Endothelial cell of umbilical vein (primary cell): ENCODE measurements at regions not wholly inside any gene's neighbourhood (a gene's known extent, or its start where the extent isn't known, plus 50 kb on each side); places are given as distances from the start of the nearest gene placed in this dataset.

Experiments
- FOS ChIP-seq: IDR thresholded peaks from 2 replicates; pipeline ENCODE4 v1.6.1; 2011; ENCODE audit warnings: mild to moderate bottlenecking, low read length, moderate library complexity, borderline replicate concordance; ENCODE audit not compliant: insufficient read depth
- TF ChIP-seq, protein P1 (sequence below), 2 donors: IDR thresholded peaks; 1 replicate in 1 of 2; 2 replicates in 1 of 2; pipeline ENCODE4 v1.5.1; 2011; ENCODE audit warnings: low read length in 2 of 2, mild to moderate bottlenecking in 2 of 2, moderate library complexity in 2 of 2, control low read depth in 1 of 2, inconsistent platforms in 1 of 2, low read depth in 1 of 2; ENCODE audit not compliant: insufficient read depth in 1 of 2; ENCODE audit errors: extremely low read depth in 1 of 2

DNA sequence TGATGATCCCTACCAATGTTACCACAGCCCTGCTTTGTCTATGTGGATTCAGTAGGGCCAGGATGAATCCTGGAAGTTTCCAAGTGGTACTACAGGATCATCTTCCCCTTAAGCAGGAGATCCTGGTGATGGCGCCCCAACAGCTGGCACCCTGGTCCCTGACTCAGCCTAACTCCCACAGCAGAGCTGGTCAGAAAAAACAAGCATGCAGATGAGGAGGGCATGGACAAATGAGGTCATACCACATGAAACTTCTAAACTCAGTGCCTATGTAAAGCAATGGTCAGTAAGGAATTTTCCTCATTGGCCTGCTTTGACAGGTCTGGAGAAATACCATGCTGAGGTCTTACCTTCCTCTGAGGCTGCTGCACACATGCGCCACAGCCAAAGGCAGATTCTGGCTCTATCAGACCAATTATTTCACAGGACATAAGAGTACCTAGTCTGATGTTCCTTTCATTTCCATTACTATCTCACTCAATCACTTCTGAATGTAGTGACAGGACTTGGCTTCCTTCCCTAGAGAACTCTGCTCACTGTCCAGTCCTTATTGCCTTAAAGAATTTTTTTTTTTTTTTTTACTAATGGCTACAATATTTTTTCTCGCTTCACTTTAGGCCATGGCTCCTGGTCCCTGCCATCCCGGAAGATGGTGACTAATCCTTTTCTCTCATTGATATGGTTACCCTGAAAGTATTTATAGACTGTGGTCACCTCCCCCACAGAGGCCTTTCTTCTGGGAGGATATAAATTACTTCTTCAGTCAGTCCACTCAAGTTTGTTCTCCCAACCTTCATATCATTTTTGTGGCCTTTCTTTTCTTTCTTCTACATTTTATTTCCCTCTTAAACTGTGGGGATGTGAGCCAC lies 525.2 kb upstream of the PSMD7 start:
- TF ChIP-seq, protein P1, sequence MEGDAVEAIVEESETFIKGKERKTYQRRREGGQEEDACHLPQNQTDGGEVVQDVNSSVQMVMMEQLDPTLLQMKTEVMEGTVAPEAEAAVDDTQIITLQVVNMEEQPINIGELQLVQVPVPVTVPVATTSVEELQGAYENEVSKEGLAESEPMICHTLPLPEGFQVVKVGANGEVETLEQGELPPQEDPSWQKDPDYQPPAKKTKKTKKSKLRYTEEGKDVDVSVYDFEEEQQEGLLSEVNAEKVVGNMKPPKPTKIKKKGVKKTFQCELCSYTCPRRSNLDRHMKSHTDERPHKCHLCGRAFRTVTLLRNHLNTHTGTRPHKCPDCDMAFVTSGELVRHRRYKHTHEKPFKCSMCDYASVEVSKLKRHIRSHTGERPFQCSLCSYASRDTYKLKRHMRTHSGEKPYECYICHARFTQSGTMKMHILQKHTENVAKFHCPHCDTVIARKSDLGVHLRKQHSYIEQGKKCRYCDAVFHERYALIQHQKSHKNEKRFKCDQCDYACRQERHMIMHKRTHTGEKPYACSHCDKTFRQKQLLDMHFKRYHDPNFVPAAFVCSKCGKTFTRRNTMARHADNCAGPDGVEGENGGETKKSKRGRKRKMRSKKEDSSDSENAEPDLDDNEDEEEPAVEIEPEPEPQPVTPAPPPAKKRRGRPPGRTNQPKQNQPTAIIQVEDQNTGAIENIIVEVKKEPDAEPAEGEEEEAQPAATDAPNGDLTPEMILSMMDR (IDR thresholded peaks at IDR 0.05; ENCODE audit: extremely low read depth in 1 of 2, insufficient read depth in 1 of 2, low read depth in 1 of 2, low read length in 2 of 2): no peak
- no peak for TF ChIP-seq FOS
